ENCODE measurements at regions not wholly inside any gene's neighbourhood (a gene's known extent, or its start where the extent isn't known, plus 50 kb on each side); places are given as distances from the start of the nearest gene placed in this dataset.

- TF ChIP-seq, protein P1, sequence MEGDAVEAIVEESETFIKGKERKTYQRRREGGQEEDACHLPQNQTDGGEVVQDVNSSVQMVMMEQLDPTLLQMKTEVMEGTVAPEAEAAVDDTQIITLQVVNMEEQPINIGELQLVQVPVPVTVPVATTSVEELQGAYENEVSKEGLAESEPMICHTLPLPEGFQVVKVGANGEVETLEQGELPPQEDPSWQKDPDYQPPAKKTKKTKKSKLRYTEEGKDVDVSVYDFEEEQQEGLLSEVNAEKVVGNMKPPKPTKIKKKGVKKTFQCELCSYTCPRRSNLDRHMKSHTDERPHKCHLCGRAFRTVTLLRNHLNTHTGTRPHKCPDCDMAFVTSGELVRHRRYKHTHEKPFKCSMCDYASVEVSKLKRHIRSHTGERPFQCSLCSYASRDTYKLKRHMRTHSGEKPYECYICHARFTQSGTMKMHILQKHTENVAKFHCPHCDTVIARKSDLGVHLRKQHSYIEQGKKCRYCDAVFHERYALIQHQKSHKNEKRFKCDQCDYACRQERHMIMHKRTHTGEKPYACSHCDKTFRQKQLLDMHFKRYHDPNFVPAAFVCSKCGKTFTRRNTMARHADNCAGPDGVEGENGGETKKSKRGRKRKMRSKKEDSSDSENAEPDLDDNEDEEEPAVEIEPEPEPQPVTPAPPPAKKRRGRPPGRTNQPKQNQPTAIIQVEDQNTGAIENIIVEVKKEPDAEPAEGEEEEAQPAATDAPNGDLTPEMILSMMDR (CRISPR knock-in tag; IDR thresholded peaks at IDR 0.05): no peak
- no peak for TF ChIP-seq RFX1 (IDR thresholded peaks at IDR 0.05)
- no peak for TF ChIP-seq ZFAT (CRISPR knock-in tag; conservative IDR thresholded peaks at IDR 0.05)
- TF ChIP-seq KLF16 (CRISPR knock-in tag; IDR thresholded peaks at IDR 0.05): no peak
- TF ChIP-seq ZNF256 (CRISPR knock-in tag; conservative IDR thresholded peaks at IDR 0.05): no peak
- TF ChIP-seq, protein P2, sequence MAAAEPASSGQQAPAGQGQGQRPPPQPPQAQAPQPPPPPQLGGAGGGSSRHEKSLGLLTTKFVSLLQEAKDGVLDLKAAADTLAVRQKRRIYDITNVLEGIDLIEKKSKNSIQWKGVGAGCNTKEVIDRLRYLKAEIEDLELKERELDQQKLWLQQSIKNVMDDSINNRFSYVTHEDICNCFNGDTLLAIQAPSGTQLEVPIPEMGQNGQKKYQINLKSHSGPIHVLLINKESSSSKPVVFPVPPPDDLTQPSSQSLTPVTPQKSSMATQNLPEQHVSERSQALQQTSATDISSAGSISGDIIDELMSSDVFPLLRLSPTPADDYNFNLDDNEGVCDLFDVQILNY (CRISPR knock-in tag; conservative IDR thresholded peaks at IDR 0.05): no peak
- TF ChIP-seq FOXJ3 (CRISPR knock-in tag; IDR thresholded peaks at IDR 0.05; ENCODE audit: borderline replicate concordance): no peak
- TF ChIP-seq STAT5B (CRISPR knock-in tag; IDR thresholded peaks at IDR 0.05): no peak
- TF ChIP-seq HOXA7 (CRISPR knock-in tag; IDR thresholded peaks at IDR 0.05): no peak
- TF ChIP-seq ZNF530 (CRISPR knock-in tag; IDR thresholded peaks at IDR 0.05; ENCODE audit: low read depth): no peak
- no peak for TF ChIP-seq ZBTB1 (CRISPR knock-in tag; IDR thresholded peaks at IDR 0.05; ENCODE audit: borderline replicate concordance)
Observed at GRCh38 chr6:144423167-144423566, 138.0 kb downstream of the UTRN start.

Measured in HepG2 (cell line).